GM19468 (cell line): ENCODE measurements at regions not wholly inside any gene's neighbourhood (a gene's known extent, or its start where the extent isn't known, plus 50 kb on each side); places are given as distances from the start of the nearest gene placed in this dataset.
"Not testable (repeated sequence)": the region's sequence is repeated elsewhere in the genome, so short reads cannot be mapped to it uniquely, and the experiment has no call there.

Experiments
- ATAC-seq: cut with Tn5 transposase; IDR thresholded peaks from one replicate; pipeline ENCODE4 v1.9.1; 2021; ENCODE audit warnings: mild to moderate bottlenecking, moderate library complexity, moderate number of reproducible peaks; ENCODE audit not compliant: unreplicated experiment; ENCODE audit errors: extremely low read depth

DNA sequence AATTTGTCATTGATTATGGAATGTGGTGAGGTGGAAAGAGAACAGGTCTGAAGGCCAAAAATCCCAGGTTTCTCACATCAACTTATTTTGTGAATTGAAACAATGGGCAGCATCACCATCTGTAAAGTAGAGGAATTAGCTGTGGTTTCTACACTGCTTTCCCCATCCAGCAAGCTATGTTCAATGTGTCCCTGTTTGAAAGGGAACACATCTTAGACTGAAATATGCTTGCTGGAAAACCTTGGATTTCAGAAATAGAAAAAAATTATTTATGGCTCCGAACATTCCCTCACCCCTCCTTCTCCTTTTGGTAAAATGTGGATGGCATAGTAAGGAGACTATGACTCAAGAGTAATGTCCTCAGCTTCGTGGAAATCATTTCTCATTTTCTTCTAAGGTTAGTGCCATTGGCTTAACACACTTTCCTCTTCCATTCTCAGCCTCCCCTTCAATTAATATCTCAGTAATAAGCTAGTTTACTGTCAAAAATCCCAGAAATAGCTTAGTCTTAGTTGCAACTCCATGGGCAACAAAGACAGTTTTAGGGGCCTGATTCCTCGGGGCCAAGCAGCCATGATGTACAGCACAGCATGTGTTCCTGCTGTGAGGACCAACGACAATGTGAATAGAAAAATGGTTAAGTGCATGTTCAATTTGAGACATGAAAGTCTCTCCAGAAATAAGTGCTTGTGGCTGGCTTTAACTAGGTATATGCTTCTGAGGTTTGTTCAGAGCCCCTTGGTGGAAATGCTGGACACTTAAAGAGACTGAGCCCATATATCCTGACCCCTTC, 205.8 kb upstream of the SLC38A2 start:
- no peak for ATAC-seq

DNA sequence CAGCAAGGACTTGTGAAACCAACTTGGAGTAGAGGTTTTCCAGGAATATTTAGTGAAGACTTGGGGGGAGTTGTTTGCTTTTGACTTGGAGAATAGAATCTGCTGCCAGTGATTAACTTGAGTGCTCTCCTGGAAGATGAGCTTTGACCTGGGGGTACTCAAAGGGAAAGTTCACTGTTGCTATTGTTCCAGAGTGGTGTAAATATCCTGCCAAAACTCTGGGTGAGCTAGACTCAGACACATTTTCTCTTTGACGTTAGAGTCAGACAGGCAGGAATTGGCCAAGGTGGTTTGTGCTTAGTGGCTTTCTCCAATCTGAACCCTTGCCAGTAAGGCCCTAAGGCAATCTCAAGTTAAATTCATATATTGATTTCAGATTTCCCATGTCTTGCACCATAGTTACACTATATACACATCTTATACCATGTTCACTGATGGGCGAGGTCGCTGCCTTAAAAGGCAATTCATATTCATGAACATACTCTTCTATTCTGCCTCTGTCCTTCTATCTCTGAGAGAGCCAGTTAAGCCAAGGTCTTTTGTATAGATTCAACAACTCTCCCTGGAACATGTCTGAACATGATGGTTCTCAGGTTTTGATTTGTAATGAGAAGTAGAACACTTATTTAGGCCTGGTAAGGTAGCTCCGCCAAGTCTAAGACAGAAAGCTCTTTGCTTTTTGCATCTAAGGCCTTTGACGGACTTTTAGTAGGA, 204.6 kb upstream of the SLC38A2 start:
- ATAC-seq = no peak

DNA sequence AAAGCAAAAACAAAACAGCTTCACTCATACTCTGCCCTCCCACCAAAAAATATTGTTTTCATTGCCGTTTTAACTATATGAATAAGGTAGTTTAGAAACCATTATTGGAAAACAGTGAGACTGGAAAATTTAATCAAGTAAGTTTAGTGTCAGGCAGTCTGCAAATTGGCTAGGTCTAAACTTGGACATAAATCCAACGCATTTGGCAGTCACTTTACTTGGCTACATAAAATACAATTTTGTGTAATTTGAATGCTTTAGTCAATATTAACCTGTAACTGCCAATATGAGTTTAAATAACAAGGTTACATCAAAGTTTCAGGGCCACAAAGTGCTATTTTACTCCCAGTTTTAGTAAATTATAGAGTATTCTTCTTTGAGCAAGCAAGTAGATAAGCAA, 202.3 kb upstream of the SLC38A2 start:
- ATAC-seq = no peak

DNA sequence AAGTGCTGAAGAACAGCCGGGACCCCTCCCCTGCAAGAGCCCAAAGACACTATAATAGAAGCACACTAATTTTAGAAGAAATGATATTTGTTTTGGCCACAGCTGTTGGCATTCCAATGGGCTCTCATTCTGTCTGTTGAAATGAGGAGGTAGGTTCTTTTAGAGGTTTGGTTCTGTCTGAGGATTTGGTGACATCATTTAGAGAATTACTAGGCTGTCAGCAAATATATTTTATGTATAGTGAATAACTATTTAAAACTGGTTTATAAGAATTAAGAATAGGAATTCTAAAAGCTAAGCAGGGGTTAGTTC, 200.7 kb upstream of the SLC38A2 start:
- no peak for ATAC-seq

DNA sequence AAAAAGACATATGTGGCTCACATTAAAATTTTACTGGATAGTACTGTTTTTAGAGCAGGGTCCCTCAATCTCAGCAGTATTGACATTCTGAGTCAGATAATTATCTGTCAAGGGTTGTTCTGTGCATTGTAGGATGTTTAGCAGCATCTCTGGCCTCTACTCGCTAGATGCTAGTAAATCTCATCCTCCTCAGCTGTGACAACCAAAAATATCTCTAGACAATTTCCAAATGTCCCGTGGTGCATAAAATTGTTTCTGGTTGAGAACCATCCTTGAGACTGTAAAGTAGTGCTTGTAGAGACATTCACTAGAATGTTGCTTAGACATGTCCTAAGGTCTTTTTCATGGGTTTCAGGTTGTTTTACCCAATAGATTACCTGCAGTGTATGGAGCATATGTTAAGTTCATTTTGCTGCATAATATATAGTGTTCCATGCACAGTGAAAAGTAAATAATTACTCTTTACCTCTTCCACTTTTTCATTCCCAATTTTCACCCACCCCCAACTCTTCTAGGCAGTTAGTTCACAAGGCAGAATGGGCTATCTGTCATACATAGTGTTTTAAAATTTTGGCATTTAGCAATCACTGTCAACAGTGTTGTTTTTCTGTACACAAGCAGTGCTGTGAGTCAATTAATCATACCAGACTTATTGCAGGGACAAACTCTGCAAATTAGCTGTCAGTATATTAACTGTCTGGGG, 200.2 kb upstream of the SLC38A2 start:
- ATAC-seq = no peak

DNA sequence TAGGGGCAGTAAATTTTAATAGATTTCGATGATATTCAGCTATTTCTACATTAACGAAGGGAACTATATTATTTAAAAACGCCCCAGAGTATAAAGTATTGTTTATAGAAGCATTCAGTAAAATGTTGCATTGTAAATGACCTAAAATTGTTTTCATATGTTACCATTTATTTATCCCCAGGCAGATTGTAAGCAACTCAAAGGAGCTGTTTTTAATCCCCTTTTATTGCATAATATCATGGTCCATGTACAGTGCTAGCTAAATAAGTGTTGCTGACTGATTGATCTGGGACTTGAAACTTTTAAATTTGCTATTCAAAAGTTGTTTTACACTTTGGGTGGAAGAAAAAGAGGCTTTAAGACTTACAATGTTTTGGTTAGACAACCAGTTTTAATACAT, 199.0 kb upstream of the SLC38A2 start:
- no peak for ATAC-seq

DNA sequence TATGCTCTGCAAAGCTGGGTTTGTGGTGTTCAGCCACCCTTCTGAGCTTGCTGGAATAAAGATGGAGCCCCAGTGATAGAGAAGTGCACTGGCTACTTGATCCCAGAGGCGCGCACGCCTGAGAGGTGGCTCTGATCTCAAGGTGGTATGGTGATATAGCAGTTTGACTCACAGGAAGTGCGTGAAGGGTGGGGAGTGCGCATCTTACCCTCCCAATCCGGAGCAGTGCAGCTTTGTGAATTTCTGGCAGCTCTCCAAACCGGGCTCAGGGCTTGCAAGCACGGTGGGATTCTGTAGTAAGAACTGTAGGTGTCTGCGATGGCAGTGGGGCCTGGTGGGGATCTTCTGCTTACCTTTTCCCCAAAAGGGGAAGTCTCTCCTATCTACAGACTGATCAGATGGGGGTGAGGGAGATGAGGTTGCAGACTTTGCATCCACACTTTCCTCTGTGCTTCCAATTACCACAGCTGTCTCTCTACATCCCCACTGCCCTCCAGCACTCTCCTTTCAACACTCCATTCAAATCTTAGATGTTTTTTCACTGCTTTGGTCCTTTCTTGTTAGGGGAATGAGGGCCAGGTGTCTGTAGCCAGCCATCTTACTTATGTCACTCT, 197.4 kb upstream of the SLC38A2 start:
- no peak for ATAC-seq

DNA sequence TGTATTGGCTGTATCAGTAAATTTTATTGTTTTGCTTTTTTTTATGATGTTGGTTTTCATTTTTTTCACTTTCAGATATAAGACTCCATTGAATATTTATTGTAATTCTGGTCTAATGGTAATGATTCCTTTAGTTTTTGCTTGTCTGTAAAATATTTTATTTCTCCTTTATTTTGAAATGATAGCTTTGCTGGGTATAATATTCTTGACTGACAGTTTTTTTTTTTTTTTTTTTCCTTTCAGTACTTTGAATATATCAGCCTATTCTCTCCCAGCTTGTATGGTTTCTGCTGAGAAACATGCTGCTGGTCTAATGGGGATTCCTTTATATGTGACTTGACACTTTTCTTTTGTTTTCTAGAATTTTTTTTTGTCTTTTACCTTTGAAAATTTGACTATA, 195.1 kb upstream of the SLC38A2 start:
- no peak for ATAC-seq

DNA sequence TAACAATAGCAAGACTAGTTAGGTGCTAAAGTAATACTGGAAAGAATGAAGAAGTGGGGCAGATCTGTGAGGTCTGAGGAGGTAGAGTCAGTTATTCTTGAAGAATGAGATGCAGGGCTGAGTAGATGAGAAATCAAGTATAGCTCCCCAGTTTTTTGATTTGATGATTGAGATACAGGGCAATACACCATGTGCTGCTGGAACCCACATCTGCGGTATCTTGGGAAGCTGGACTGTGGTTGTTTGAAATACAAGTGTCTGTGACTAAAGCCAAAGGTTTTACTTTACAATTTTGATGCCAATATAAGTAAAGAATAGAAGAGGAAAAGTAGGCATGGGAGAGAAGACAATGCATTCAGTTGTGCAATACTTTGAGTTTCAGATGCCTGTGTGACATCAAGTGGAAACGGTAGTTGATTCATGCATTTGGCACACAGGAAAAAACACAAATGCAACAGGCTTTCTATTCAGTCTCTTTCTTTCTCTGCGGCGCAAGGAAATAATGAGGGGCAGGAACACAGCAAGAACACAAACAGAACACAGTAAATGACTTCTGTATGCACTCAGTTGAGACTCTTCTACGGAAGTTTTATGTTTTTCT, 190.2 kb upstream of the SLC38A2 start:
- no peak for ATAC-seq

DNA sequence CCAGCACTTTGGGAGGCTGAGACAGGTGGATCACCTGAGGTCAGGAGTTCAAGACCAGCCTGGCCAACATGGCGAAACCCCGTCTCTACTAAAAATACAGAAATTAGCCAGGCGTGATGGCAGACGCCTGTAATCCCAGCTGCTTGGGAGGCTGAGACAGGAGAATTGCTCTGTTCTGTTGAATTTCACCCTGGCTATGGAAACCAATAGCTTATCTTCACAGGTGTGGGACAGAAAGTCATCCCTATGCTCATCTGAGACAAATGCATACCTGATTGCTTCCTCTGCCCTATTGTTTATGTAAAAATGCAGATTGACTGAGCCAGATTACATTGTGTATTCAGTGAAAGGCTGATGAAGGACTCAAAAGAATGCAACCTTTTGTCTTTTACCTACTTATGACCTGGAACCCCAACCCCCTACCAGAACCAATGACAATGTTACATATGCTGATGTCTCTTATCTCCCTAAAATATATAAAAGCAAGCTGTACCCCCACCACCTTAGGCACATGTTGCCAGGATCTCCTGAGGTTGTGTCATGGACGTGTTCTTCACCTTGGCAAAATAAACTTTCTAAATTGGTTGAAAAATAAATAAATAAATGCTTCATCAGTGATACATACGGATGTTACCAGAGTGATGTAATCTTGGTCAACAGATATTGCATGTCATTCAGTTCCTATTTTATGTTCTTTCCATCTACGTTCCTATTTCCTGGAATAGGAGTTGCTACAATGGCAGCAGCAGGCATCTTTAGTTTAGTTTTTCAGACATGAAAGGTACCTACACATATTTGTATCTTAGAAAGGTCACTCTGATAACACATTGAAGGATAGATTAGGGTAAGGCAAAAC, 189.4 kb upstream of the SLC38A2 start:
- not testable (repeated sequence) for ATAC-seq

DNA sequence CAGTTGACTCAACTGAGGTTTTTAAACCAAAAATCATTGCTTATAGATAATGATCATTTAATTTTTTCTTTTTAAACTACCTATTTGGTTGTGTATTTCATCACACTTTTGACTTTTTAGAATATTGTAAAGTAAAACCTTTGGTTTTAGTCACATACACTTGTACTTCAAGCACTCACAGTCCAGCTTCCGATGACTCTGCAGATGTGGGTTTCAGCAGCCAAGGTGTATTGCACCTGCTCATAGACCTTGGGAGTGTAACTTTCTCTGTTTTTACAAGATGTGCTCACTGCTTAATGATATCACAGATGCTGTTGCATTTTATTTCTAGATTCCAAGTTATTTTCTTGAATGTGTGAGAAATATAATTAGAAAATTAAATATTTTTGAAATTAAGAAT, 188.3 kb upstream of the SLC38A2 start:
- ATAC-seq = no peak

DNA sequence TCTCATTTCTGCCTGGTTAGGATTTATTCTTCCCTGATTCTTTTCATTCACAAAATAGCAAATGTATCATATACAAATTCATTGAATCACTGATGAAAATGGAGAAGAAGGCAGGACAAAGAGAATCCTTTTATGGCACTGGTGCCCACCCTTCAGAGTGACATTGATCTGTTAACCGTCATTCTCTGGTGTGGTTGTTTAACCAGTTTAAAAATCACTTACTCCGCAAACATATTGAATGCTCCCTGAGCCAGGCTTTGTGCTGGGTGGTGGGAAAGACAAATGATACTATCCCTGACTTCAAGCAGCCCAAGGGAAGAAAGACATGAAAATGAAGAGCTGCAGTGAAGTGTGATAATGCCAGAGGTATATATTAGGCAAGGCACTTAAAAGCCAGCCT, 187.5 kb upstream of the SLC38A2 start:
- ATAC-seq = no peak

DNA sequence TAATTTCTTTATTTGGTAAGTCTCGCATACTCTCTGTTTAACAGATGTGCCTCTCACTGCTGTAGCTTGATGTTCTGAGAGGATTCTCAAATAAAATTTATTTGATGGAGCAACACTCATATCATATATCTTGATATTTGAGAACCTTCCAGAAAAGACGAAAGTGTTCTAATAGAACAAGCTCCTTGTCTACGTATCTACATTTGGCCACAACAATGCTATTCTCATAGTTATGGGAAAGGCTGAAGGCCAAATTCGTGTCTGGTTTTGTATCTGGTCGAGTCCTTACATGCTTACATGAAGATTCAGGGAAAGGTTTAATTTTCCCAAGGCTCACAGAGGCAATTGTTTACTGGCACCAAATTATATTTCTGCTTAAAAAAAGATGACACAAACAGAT, 186.7 kb upstream of the SLC38A2 start:
- no peak for ATAC-seq

DNA sequence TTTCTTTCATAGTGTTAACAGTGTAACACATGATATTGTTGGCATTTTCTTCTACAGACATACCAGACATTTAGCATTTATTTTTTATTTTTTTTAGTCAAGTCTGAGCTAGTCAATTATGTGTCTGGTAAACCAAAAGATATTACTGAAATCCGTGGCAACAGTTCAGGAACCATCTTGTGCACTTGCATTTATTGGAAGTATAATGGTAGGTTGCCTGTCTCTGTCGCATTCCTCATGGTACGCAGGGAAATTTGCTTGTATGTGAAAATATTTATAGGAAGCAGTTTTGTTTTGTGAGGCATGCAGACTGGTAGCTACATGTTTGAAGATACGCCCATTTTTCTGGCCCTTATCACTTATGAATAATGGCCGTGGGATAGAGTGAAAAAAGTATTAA, 186.1 kb upstream of the SLC38A2 start:
- no peak for ATAC-seq

DNA sequence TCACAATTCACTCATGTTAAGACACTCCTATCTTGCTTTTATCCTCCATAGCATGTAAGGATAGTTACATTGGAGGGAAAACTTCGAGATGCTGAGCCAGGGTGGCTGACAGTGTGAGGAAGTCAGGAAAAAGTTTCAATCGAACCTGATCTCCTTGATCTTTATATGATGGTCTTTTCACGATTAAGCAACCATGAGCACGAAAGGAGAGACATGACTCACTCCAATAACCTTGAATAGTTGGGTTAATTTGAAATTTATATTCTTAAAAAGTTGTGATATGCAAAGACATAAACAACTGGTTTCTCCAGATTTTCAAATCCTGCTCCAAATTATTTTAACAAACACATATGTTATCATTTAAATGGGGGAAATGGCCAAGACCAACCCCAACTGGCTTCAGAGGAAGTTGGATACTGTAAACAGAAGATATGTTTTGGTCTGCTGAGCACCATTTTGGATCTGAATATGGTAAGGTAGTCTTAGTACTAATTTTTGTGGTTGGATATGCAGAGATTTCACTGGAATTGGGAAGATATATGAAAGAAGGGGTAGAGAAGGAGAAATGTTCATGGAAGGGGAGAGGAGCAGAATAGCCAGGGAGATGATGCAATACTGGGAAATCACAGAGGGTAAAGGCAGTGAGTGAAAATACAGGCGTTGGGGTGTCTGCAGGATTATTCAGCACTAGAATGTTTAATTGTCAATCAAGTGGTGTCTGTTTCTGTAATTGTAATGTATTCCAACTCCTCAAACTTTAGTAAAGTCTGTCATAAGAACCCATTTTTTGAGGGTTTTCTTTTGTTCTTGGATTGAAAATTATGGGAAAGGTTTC, 185.2 kb upstream of the SLC38A2 start:
- ATAC-seq = no peak

DNA sequence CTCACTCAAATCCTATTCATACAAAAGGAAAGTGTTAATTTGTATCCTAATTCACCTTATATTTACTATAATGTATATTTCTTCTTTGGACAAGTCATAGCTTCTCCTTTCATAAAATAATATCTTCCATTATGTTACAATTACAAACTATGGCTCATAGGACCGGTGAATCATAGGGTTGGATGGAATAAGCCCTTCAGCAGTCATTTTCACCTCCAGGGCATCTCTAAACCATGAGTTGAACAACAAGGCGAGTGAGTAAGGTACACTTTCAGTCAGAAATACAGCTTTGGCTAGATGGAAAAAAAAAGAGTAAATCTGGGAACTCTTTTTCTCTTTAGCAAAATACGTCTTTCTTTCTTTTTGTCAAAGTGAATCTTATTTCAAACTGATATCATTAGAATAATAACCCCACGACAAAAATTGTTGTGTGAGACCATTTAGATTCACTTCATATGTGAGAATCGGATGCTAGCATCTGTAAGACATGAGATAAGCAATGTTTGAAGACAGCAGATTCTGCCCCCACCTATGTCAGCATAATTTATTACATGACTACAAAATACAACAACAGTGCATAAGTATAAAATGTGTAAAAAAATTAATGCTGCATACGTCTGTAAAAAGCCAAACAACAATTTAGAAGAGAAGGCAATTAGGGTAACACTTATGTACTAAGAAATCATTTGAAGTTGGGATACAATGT, 184.4 kb upstream of the SLC38A2 start:
- ATAC-seq = no peak

DNA sequence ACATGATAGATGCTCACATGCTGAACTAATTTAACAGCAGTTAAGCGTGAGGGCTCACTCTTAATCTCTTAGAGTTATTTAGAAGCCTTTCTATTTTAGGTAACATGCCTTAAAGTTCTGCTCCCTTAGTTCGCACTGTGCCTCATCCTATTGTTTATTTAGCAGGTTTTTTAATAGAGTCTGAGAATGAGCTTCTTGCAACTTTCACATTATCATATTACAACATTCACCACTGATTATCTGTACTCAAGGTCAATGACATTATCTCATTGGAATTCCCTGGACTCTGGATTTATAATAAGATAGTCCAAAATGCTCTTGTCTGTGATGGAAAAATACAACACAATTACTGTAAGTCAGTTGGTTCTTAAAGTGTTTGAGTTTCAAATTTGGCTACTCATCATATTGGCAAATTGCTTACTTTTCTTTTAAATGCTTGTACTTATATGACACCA, 183.6 kb upstream of the SLC38A2 start:
- no peak for ATAC-seq

DNA sequence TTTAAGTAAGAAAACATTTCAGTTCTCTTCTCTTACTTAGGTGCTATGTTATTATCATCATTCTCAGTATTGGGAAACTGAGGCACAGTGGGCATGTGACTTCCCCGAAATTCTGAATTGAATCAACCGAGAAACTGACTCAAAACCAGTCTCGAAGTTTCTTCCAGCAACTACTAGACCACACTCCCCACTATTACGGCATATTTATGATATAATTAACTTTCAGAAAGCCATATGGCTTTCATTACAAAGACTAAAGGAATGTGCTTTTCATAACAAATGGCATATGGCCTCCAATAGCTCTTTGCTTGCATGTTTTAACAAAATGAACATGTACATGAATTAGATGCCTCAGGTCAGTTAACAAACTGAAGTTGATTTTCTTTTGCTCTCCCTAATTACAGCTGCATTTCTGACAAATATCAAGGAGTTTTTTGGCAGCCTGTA, 182.9 kb upstream of the SLC38A2 start:
- ATAC-seq = no peak
